ENCODE measurements at regions not wholly inside any gene's neighbourhood (a gene's known extent, or its start where the extent isn't known, plus 50 kb on each side); places are given as distances from the start of the nearest gene placed in this dataset.

DNA sequence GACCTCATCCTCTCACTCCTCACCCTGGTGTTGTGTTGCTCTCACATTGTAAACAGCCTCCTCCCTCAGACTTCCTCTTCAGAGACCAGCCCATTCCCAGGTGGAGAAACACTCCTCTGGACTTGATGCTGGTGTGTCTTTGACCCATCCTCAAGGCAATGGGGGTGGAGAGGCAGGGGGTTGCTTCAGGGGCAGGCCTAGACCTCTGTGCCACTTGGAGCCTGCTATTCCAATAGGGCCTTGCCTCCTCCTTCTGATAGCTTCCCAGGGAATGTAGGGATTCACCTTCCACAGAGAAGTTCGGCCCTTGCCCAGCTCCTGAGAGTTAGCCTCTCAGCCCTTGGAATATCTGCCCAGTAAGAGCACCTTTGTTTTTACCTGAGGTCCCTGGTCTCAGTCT, 606.6 kb upstream of the CADM1 start:
- TF ChIP-seq NFE2L2 (conservative IDR thresholded peaks at IDR 0.05; ENCODE audit: low read length): no peak
- TF ChIP-seq, protein P1, sequence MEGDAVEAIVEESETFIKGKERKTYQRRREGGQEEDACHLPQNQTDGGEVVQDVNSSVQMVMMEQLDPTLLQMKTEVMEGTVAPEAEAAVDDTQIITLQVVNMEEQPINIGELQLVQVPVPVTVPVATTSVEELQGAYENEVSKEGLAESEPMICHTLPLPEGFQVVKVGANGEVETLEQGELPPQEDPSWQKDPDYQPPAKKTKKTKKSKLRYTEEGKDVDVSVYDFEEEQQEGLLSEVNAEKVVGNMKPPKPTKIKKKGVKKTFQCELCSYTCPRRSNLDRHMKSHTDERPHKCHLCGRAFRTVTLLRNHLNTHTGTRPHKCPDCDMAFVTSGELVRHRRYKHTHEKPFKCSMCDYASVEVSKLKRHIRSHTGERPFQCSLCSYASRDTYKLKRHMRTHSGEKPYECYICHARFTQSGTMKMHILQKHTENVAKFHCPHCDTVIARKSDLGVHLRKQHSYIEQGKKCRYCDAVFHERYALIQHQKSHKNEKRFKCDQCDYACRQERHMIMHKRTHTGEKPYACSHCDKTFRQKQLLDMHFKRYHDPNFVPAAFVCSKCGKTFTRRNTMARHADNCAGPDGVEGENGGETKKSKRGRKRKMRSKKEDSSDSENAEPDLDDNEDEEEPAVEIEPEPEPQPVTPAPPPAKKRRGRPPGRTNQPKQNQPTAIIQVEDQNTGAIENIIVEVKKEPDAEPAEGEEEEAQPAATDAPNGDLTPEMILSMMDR (IDR thresholded peaks at IDR 0.05): no peak
- TF ChIP-seq, protein P2, sequence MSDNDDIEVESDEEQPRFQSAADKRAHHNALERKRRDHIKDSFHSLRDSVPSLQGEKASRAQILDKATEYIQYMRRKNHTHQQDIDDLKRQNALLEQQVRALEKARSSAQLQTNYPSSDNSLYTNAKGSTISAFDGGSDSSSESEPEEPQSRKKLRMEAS (IDR thresholded peaks at IDR 0.05): no peak
- TF ChIP-seq, protein P3, sequence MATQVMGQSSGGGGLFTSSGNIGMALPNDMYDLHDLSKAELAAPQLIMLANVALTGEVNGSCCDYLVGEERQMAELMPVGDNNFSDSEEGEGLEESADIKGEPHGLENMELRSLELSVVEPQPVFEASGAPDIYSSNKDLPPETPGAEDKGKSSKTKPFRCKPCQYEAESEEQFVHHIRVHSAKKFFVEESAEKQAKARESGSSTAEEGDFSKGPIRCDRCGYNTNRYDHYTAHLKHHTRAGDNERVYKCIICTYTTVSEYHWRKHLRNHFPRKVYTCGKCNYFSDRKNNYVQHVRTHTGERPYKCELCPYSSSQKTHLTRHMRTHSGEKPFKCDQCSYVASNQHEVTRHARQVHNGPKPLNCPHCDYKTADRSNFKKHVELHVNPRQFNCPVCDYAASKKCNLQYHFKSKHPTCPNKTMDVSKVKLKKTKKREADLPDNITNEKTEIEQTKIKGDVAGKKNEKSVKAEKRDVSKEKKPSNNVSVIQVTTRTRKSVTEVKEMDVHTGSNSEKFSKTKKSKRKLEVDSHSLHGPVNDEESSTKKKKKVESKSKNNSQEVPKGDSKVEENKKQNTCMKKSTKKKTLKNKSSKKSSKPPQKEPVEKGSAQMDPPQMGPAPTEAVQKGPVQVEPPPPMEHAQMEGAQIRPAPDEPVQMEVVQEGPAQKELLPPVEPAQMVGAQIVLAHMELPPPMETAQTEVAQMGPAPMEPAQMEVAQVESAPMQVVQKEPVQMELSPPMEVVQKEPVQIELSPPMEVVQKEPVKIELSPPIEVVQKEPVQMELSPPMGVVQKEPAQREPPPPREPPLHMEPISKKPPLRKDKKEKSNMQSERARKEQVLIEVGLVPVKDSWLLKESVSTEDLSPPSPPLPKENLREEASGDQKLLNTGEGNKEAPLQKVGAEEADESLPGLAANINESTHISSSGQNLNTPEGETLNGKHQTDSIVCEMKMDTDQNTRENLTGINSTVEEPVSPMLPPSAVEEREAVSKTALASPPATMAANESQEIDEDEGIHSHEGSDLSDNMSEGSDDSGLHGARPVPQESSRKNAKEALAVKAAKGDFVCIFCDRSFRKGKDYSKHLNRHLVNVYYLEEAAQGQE (IDR thresholded peaks at IDR 0.05): no peak
- TF ChIP-seq, protein P4, sequence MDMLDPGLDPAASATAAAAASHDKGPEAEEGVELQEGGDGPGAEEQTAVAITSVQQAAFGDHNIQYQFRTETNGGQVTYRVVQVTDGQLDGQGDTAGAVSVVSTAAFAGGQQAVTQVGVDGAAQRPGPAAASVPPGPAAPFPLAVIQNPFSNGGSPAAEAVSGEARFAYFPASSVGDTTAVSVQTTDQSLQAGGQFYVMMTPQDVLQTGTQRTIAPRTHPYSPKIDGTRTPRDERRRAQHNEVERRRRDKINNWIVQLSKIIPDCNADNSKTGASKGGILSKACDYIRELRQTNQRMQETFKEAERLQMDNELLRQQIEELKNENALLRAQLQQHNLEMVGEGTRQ (IDR thresholded peaks at IDR 0.05): no peak
- no peak for TF ChIP-seq SREBF2 (IDR thresholded peaks at IDR 0.05)
- TF ChIP-seq KDM1A (IDR thresholded peaks at IDR 0.05; ENCODE audit: low read depth): no peak
- TF ChIP-seq POLR2A (IDR thresholded peaks at IDR 0.05; ENCODE audit: low read length): no peak
- TF ChIP-seq RAD21 (conservative IDR thresholded peaks at IDR 0.05 in 1 of 2, IDR thresholded peaks at IDR 0.05 in 1 of 2): no peak
- TF ChIP-seq NPAS2 (CRISPR knock-in tag; IDR thresholded peaks at IDR 0.05; ENCODE audit: borderline replicate concordance): no peak
